COLO829 (cell line): ENCODE measurements at regions not wholly inside any gene's neighbourhood (a gene's known extent, or its start where the extent isn't known, plus 50 kb on each side); places are given as distances from the start of the nearest gene placed in this dataset.
"Not testable (repeated sequence)": the region's sequence is repeated elsewhere in the genome, so short reads cannot be mapped to it uniquely, and the experiment has no call there.

Experiments used
- DNase-seq: peaks from one replicate; pipeline ENCODE4 v3.0.0; 2012; ENCODE audit warnings: low spot score

DNA sequence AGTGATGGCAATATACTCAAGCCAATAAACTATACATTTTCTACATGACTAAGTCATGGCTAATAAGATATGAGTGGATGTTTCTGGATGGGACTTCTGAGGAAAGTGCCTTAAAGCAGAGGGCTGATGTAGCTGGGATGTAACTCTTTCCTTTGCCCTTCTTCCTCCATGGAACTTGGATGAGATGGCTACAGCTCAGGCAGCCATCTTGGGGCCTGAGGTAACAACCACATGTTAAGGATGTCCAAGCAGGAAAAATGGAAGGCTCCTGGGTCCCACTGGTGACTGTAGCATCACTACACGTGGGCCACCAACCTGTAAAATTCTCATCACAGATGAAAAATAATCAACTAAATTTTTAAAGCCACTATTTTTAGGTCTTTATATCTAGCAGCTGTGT is 54.4 kb upstream of the GRIP1 start:
- DNase-seq: no peak

DNA sequence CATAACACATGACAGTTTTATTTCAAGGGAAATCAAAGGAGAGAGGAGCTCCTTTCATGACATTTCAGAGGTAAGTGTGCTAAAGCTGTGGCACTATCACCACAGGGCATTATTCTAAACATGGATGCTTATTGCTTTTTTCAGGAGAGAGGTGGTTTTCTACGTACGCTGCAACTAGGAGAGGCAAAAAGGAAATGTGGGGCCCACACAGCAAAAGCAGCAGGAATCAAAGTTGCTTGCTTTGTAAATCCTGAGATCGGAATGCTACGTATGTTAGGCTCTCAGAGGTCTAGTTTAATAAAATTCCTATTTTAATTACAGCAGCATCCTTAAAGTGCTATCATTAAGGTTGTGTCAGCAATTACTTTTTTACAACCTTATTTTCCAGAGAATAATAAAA is 55.0 kb upstream of the GRIP1 start:
- DNase-seq: no peak

DNA sequence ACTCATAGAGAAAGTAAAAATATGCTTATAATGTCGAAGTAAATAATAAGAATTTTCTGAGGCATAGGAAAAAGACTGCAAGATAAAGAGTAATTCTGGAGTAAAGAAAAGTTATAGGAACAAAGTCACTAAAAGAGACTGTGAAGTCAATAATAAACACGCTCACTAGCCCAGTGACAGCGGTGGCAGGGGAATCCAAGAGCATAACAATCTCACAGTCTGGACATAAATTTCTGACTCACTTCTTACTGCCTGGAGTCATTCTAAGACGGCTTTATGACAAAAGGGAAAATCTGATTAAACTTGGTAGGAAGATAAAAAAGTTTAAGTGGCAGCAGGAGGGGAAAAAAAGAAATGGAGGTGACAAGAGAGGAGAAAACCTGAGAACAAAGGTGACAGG is 56.4 kb upstream of the GRIP1 start:
- DNase-seq: no peak

DNA sequence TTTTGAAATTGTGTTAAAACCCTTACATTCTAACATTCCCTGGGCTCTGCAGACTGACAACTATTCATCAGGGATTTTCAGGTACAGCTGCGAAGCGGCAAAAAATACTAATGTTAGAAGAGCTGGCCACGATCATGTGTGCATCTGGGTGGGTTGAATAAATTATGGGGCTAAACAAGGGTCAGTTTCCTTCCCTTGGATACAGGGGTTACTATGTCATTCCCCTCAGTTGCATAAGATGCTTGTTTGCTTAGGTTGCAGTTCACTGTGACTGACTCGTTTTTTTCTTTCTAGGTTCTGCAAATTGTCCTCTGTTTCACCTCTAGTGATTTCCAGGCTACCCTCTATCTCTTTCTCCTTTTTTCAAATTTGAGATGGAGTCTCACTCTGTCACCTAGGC is 58.1 kb upstream of the GRIP1 start:
- no peak for DNase-seq

DNA sequence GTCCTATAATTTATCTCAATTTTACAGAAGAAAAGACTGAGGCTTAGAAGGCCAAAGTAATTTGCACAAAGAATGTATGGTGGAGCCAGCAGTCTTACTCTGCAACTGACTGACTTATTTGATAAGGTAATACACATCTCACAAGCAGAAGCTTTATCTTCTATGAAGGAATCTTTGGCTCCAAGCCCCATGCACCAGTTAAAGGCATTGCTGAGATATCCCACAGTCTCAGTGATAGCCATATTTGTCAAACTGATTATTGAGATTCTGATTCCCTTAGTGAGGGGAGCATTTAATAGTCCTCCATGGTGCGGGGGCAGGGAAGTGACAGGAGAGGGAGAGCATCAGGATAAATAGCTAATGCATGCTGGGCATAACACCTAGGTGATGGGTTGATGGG is 60.4 kb upstream of the GRIP1 start:
- DNase-seq: no peak

DNA sequence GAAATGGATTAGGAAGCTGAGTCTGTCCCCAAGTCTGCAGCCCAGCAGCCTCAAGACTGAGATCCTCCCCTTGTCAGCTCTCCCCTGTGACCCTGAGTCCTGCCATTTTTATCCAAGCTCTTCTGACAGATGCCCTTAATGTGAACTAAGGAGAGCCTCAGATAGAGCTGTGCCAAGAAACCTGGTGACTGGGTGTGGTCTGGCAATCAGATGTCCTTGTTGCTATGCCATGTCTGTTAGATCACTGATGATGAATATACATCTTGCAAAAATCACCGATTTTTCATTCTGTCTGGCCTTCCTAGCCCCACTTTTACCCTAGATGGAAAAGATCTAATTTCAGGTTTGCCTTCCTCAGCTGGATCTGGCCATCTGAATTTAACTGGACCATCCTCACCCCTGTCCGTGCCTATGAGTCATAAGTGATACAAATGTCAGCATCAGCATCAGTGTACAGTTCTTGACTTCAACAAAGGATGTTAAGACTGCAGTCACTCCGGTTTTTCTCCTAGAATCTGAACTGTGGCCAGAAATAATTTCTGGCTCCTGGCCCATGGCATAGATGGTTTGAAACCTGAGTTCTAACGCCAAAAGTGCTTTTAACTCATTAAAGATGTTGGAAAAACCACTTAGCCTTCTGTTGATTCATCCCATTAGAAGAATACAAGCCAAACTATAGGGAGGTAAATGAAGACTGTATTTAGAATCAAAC is 61.2 kb upstream of the GRIP1 start:
- DNase-seq: peak; percentile 20

DNA sequence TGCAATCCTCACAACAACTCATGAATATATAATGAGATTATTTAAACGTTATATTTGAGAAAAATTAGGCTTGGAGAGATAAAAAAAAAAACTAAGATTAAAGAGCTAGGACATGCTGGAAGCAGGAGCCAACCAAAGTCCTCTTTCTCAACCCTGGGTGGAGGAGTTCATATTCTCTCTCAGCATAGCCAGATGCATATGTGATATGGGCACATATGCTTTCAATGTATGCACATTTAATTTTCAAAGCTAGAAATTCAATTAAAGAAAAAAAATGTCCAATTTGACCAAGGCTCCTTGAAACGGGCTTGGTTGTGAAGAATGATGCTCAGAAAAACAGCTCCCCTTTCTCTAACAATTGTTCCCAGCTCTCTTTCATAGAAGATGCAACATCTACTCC is 61.9 kb upstream of the GRIP1 start:
- DNase-seq: no peak

DNA sequence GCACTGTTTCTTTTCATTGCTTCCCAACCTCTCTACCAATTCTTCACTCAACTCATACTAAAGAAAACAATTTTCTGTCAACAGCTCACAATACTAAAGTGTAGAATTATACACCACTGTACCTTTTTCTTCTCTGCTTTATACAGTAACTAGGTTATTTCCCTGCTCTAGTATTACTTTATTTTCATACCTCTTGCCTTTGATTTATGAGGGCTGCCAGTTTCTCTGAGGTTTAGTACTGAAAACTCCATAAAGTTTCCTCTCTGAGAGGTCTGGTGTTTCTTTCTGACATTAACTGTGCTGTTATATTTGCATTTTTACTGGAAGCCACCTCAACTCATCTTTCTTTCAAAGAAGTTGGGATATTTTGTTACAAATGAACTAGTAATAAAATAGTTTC is 63.0 kb upstream of the GRIP1 start:
- DNase-seq: no peak

DNA sequence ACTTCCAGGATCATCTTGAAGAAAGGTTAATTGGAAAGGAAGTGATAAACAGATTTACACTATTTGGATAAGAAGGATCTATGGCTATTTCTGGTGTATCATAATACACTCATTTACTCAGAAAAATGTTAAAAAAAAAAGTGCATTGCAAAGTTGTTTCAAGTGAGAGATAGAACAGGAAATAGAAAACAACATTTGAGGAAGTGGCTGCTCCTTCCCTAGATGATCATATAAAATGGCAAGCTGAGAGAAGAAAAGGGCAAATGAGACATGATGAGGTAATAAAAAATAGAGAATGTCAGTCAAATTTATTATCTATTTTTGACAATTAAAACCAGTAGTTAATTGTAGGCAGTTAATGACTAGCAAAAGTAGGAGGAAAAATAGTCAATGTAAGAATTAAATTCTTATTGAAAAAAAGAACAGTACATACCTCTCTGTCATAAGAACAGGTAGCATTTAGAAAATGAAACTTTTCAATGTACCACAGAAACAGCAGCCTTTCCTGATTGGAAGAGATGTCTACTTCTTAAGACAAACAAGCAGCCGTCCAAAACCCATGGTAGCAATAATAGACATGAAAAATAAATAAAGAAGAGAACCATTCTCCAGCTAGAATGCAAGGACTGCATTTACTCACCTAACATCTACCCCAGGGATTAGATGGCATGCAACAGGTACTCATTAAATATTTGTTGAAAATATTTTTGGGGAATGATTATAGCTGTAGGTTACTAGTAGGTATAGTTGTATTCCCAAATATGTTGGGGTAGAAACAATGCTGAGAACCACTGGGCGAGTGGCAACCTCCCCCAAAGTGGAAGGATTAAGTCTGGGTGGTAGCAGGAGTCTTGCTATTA is 63.9 kb upstream of the GRIP1 start:
- DNase-seq: no peak

DNA sequence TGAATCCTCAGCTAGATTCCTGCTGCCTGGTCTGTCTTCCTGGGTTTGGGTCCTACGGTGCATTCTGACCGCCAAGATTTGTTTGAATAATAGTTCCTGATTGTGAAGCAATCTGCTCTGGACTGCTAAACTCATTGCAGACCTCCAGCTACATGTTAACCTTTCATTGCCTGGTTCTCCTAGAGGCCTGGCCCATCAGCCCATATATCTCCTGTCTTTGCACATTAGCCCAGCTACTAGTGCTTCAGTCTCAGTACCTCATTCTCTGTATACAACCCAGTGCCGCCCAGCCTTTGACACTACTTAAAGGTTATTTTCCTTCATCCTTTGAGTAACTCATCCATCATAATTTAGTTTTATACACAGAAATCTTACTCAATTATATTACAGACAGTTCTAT is 65.6 kb upstream of the GRIP1 start:
- DNase-seq: no peak

DNA sequence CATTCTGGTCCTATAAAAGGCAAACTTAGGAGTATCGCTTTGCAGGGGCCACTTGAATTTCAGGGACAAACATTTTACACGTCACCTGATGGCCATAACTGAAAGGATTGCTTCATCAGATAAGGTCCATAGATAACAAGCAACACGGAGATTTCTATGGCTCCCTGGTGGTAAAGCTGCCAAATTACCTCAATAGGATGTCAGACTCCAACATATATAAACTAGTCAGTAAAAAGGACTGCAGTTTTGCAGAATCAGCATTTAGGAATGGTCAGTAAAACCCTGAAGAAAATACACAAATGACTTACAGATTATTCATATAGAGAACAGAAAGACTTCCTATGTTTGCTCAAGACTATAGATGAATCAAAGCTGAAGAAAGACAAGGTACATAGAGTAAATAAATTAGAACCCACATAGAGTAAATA is 66.1 kb upstream of the GRIP1 start:
- no peak for DNase-seq

DNA sequence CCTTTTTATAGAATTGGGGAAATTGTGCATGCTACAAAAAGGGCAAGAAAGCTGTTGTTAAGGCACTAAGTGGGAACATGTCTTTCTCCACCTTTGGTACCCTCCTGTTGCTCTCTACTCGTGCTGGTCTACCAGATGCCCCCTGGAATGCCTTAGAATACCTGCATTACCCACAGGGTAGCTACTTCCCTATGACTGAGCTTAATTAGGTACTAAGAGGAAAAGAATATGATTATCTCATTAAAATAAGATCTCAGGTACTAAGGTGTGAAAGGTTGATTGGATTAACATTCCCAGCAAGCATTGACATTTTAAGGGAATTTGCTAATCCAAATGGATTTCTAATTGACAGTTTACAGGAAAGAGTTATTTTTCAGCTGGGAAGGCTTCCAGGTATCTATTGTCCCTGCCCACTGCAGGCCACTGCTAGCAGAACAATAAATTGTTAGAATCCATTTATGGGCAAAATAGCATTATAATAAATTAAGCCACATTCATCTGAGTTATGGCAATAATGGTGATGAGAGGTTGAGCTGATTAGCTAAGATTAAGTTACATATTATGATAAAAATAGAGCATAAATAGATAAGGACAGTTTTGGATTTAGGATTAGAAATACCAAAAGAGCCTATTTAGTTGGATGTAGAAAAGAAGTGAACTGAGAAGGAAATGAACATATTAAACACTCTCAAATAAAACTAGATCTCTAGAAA is 67.8 kb upstream of the GRIP1 start:
- no peak for DNase-seq

DNA sequence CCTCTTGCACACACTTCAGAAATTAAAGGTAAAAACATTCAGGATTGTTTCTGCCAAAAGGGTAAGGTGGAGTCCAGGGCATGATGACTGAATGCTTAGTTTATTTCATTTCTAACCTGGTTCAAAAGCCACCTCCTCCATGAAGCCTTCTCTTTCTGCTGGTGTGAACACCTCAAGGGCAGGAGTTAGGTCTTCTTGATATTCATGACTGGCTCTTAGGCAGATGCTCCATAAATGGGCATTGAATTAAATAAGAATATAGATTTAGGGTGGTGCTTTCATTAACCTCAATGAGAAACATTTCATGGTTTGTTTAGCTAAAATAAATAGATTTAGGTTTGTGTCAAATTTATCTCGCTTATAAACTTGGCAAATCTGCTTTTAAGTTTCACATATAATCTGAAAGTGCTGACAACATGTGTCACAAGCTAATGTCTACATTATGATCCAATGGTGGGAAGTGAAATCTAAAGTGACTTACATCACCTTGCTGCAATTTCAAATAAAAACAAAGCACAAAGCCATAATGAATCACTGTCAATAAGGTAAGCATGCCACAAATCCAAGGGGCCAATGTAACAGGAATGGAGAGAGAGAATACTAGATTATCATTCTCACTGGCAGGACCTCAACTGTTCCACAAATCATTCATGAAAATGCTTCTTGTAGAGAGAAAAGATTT is 72.7 kb upstream of the GRIP1 start:
- DNase-seq: no peak

DNA sequence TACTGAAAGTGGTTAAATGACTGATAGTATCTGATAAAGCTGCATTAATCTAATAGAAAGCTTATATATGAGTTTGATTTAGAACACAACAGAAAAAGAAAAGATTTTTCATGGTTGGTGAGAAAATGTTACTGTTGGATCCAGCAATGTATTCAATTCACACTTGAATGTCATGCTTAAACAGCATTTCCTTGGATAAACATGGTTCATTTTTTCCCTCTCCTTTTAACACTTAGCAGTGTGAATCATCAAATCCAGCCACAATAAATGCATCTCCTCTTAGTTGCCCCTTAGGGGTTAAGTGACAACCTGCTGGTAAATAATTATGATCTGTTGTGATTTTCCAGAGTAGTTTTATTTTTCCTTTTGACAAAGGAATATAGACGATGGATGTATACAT is 74.9 kb upstream of the GRIP1 start:
- no peak for DNase-seq

DNA sequence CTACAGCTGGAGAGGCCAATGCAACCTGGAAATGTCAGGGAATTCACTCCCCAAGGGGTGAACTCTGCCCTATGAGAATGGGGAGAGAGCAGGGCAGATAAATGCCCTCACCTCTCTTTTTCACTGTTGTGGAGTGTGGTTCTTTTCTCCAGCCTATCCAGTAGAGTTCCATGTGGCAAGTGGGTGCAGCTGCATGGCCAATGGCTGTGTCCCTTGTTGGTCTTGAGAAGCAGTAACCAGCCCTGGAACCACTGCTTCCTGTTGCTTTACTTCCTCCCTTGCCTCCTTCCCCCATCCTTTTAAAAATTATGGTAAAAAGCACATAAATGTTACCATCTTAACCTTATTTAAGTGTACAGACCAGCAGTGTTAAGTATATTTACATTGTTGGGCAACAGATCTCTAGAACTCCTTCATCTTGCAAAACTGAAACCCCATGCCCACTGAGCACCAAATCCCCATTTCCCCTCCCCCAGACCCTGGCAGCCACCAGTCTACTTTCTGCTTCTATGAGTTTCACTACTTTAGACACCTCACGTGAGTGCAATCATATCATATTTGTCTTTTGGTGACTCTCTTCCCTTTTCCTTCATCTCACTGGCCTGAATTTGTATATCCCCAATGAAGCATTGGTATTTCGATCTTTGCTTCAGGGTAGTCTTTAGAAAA is 77.0 kb upstream of the GRIP1 start:
- DNase-seq: no peak

DNA sequence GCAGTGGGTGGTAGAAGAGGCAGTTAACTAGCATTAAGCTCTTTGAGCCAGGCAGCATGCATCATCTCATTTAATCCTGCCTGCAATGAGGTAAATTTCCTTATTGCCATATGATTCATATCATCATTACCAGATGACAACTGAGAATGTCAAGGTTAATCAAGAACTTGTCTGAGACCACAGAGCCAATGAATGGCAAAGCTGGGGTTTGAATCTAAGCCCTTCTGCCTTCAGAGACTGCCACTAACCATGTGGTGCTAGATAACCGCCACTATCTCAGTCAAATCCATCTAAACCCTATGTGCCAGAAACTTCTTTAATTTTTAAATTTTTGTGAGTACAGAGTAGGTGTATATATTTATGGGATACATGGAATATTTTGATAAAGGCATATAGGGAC is 77.8 kb upstream of the GRIP1 start:
- no peak for DNase-seq

DNA sequence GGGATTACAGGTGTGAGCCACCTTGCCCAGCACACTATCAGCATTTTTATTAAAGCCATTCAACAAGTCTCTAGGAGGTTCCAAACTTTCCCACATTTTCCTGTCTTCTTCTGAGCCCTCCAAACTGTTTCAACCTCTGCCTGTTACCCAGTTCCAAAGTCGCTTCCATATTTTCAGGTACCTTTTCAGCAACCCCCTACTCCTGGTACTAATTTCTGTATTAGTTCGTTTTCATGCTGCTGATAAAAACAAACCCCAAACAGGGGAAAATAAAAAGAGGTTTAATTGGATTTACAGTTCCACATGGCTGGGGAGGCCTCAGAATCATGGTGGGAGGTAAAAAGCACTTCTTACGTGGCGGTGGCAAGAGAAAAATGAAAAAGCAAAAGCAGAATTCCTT is 81.2 kb upstream of the GRIP1 start:
- not testable (repeated sequence) for DNase-seq

DNA sequence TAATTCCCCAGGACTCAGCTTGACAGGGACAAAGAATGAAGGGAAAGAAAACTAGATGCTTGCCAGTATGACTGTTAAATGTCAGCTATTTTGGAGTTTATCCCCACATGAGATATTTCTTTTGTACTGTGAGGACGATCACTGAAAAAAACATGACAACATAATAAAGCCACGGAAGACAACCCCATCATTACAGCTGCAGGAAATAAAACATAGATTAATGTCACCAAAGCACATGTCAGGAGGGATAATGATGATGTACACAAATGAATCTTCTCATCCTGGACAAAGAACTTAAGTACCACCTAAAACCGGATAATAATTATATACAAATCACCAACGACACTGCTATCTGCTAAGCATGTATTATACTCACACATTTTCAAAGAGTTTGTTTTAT is 84.6 kb upstream of the GRIP1 start:
- no peak for DNase-seq

DNA sequence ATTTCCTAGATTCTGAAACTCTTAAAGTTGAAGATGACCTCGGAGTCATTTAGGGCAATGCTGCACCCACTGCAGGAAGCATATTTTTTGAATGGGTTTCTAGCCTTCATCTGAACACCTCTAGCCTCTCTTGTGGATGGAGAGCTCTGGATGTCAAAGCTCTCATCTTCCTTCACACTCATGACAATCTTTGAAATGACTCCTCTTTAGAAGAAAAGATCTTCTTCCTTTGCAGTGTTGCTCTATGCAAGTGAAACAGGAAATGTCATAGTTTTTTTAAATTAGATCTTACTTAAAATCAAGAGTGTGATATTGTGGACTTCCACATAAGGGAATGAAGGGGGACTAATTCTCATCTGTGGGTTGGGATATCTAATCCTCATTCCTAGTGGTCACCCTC is 86.3 kb upstream of the GRIP1 start:
- no peak for DNase-seq

DNA sequence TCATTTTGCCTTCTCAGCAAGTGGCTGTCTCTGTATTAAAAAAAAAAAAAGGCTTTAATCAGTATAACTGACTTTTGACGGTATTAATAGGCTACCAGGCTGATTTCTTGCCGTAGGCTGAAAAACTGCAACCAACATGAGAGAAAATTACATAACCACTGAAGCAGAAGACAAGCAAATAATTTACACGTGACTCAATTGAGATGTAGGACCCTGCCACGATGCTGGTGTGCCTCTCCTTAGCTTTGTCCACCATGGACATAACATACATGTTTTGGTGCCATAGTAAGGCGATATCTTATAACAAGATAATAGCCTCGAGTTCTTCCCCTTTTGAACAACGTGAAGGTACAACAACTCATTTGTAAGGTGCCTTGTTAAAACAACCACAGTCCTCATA is 88.7 kb upstream of the GRIP1 start:
- DNase-seq: no peak

DNA sequence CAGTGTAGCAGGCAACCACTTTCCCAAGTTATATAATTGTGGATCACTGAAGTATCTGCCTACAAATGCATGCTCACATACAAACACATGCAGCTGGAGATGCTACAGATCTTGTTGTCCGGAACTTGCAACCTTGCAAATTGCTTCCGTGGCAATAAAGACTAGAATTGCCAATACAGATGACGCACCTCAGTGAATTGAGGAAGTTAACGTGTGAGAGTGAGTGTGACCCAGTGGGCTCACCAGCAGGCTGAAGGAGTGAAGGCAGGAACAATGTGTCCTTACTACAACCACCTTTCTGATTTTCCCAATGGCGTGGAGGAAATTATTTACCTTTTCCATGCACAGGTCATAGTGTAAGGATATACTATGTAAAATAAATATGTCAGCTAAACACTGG is 89.4 kb upstream of the GRIP1 start:
- DNase-seq: no peak

DNA sequence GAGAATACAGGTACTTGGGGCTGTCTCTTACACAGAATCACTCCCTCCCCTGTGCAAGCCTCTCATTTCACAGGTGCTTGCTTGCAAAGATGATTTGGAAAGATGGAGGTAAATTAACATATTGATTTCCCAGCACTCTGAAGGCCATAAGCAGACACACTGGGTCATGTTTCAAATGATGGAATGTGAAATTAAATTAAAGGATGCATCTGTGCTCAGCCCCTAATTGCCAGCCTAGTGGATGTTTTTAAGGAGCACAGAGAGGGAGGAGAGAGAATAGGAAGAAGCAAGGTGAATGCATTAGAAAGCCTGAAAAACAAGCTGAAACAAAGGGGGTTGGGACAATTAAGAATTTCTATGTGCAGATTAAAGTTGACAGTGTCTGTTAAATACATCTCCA is 96.1 kb upstream of the GRIP1 start:
- no peak for DNase-seq
